Epidermal melanocyte (primary cell): ENCODE measurements at regions not wholly inside any gene's neighbourhood (a gene's known extent, or its start where the extent isn't known, plus 50 kb on each side); places are given as distances from the start of the nearest gene placed in this dataset.

Source experiments
- DNase-seq: peaks from one replicate; pipeline ENCODE4 v3.0.0; 2011; ENCODE audit warnings: low spot score; ENCODE audit not compliant: insufficient read length

DNA sequence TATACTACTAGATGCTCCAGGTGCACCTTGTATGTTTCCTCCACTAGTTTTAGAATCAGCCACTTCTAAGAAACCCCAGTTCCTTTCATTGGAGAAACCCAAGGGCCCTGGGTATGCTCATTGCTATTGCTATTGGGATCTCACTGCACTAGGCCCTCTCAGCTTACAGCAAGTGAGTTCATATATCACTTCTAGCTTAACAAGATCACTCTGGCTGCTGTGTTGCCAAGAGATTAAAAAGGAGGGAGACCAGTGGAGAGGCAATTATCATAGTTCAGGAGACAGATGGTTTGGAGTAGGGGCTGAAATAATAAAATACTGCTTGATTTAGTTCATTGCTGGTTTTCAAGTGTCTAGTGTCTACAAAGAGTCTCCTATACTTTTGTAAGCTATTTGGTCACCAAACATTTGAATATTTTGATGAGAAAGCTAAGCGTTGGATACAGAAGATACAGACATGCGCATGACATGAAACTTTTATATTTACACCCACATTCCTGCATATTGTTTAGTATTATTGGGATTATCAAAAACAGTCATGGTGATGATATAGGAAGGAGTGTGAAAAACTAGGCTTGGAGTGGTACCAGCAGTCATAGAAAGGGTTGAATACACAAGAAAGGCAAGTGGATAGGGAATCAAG, 671.9 kb downstream of the ADGRL2 start:
- no peak for DNase-seq

DNA sequence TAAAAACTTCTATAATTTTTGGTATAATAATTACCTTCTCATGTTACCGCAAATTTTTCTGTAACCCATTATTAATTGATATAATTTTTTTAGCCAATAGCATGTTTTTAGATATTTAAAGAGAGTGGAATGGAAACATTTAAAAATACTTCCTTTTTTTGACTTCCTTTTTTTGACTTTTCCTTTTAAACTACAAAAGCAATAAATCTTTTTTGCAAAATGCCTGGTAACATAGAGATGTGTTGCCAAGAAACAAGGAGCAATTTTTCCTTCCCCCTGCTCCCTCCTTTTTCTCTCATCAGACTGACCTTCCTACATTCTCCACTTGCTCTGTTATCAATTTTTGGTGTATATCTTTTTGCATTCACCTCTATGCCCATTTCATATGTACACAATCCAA, 666.2 kb downstream of the ADGRL2 start:
- DNase-seq: no peak

DNA sequence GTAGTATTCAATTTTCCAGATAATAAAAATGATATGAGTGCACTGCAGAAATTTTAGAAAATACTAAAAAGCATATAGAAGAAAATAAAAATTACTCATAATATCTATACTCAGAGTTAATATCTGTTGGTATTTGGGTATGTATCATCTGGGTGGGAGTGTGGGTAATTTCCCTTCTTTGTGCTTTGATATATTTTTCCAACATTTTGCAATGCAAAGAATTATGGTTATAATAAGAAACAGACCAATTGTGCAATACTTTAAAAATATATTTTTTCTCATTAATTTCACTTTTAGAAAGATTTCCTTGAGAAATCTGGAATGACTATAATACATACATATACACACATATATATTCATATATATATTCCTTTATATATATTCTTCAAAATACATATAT, 665.7 kb downstream of the ADGRL2 start:
- DNase-seq: no peak

DNA sequence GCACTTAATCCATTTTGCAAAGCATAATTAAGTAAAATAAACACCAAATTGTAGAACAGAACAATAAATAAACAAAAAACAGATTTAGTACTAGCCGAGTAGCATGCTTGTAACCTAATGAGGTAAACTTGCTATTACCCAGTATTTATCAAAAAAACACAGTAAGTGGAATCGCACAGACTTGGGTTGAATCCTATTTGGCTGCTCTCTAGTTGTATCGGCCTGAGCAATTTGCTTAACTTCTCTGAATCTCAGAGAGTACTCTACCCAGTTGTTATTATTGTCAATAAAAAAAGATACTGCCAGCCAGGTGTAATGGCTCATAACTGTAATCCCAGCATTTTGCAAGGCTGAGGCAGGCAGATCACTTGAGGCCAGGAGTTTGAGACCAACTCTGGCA, 664.3 kb downstream of the ADGRL2 start:
- no peak for DNase-seq

DNA sequence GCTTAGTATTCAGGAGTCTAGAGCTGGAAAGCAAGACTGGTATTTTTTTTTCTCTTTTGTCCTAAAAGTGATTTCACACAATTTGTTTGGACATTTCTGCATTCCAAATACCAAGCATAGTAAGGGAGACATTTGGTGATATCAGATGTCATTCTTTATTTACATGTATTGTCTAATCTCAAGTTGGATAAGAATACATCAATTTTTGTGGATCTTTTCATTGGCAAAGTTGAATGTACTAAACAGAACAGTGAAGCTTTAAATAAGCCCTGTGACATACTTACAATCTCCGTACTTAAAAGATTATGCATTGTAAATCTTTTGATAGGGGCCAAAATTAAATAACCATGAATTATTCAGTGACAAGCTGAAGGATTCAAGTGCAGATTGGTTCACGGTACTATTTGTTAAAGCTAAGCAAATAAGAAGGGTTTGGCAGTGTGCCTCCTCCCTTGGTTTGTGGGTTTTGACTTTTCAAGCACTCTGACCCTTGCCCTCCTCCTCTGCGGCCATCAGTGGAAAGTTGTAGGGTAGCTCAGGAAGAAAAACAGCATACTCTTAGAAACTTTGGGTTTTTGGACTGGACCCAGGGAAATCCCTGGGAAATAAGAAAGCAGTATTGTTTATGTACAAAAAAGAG, 663.7 kb downstream of the ADGRL2 start:
- no peak for DNase-seq

DNA sequence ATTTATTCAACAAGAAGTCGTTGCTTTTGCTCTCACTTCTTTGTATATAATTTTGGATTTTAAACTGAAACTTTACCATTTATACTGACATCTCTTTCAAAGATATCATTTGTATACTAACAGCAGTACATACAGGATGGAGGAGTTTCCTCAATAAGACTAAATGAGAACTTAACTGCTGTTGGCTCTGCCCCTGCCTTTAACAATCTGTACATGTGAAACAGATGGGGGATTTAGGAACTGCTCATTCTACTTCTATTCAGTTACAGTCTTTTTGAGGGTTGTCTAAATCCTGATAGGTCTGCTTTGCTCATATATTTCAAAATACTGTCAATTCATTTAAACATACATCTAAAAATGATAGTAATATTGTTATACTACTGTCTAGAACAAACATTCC, 663.2 kb downstream of the ADGRL2 start:
- no peak for DNase-seq

DNA sequence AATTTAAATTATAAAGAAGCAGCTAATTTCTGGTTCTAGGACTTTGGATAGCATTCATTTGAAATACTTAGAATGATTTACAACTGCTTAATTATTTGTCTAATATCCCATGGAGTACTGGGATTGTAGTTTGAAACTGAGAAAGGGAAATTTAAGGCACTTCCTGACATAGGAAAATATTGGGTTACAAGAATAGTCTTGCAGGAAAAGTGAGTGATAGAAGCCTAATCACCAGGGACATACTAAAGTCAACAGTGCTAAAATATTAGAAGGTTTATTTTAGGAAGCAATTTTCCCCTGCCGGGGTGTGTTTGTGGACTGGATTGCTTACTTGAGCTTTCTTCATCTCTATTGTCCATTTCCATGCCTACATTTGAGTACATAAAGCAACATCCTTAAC, 661.6 kb downstream of the ADGRL2 start:
- DNase-seq: no peak

DNA sequence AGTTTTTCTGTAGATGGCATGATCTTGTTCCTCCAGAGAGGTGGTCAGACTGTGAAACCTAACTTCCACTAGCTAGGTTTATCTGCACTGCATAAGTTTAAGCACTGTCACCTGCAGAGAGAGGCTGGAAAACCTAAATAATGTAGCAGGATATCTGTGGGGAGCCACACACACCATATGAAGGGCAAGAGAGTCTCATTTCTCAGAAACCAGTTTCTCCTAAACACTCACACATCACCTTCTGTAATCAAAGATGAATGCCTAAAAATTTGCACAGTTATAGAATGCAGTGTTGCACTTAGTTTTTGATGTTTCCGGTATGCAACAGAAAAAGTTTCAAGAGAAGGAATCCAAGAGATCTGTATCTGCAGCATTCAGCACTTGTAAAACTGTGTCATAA, 654.6 kb downstream of the ADGRL2 start:
- DNase-seq: no peak

DNA sequence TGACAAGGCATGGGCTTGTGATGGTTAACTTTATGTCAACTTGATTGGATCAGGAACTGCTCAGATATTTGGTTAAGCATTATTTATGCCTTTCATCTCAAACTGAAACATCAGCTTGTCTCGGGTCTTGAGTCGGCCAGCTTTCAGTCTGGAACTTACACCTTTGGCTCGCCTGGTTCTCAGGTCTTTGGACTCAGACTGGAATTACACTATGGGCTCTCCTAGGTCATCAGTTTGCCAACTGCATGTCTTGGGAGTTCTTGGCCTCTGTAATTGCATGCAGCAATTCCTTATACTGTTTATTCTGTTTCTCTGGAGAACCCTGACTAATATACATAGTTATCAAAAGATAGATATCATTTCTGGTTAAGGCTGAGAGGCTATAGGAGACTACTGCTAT, 653.7 kb downstream of the ADGRL2 start:
- no peak for DNase-seq

DNA sequence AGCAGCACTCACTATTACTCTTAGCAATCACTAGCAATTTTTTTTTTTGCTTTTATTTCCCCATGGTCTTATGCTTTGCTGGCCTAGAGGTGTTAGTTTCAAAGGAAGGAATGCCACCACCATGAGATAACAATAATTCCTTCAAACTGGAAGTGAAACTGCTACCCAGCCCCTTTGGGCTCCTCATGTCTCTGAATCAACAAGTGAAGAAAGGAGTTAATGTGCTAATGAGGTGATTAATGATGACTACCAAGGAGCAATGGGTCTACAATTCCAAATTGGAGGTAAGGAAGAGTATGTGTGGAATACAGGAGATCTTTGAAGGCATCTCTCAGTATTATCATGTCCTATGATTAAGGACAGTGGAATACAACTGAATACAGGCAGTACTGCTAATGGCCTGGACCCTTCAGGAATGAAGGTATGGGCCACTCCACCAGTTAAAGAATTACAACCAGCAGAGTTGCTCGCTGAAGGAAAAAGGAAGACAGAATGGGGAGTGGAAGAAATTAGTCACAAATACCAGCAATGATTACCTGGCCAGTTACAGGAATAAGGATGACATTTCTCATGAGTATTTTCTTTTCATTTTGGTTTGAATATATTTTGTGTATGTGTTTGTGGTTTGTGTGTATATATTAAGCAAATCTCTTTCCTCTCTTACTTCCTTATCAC, 652.9 kb downstream of the ADGRL2 start:
- DNase-seq: no peak

DNA sequence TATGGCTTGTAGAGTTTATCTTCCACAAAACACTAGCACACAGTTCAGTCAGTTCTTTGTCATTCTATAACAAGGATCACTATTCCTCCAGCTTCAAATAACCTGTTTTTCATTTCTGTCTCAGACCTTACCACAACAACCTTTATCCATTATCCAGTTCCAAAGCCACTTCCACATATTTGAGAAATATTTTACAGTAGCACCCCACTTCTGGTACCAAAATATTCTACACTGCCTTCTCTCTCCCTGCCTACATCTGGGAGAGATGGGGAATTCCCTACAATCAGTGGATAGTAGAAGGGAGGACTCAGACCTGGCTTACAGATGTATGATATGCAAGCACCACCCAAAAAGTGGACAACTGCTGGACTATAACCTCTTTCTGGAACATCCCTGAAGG, 651.4 kb downstream of the ADGRL2 start:
- no peak for DNase-seq

DNA sequence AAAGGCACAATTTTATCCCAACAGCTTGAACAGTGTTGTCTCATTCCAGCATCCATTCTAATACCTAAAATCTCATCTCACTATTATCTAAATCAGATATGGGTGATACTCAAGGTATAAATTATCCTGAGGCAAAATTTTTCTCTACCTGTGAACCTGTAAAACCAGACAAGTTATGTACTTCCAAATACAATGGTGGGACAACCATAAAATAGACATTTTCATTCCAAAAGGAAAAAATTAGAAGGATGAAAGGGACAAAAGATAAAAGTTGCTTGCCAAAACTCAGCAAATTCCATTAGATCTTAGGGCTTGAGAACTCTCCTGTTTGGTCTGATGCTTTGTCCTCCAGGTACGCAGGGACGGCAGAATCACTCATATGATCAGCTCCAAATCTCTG, 650.5 kb downstream of the ADGRL2 start:
- no peak for DNase-seq

DNA sequence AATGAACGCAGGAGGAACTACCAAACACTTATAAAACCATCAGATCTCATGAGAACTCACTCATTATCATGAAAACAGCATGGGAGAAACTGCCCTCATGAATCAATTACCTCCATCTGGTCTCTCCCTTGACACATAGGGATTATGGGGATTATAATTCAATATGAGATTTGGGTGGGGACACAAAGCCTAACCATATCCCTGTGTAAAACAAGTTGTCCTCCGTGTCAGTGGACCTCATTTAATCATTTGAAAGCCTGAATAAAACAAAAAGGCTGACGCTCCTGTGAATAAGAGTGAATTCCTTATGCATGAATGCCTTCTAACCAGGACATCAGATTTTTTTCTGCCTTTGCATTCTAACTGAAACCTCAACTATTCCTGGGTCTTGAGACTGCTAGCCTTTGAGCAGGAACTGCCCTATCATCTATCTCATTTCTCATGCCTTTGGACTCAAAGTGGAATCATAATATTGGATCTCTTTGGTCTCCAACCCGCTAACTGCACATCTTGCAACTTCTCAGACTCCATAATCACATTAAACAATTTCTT, 648.8 kb downstream of the ADGRL2 start:
- DNase-seq: no peak

DNA sequence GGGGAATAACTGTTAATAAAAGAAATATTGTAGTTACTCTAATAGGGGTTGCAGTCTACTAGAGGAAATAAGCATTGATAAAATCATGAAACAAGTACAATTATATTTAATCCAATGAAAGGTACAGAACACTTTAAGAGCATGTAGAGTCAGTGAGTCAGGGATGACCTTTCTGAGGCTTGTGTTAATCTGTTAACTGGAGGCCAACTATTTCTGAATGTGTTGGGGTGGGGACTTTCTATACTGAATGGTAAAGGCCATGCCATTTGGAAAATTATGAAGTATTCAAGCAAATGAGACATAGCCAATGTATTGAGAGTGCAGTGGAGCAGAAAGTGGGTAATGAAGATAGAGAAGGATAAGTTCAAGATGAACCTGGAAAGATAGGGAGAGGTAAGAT, 646.2 kb downstream of the ADGRL2 start:
- DNase-seq: no peak

DNA sequence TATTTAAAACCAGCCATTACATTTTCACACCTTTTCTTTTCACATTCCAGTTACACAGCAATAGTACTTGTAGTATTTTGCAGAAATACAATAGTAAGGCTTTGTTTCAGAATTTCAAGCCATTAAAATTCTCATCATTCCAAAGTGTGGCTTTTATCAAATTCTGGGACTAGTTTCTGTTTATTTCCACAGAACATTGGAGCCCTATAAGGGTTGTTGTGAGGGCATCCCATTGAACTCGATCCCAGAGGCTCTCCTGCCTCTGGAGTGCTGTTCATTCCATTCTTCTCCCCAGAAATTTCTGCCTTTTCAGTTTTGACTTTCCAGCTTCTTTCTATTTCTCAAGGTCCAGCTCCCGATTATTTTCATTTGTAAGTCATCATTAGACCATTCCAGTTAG, 645.5 kb downstream of the ADGRL2 start:
- no peak for DNase-seq

DNA sequence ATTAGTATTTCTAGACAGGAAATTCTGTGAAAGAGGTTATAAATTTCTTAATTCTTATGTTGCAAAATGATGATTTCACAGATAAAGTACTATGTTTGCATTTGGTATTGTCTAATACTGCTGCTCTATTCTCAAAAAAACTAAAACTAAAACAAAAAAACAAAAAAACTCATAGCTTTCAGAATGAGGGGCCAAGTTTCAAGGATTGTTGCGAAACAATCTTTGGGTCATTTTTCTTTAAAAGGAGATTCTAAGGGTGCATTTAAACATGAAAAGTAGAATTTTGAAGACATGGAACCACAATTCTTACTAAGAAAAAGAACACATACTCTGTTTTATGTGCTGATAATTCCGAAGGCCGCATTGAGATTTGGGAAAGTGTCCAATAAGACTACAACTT, 645.1 kb downstream of the ADGRL2 start:
- DNase-seq: no peak

DNA sequence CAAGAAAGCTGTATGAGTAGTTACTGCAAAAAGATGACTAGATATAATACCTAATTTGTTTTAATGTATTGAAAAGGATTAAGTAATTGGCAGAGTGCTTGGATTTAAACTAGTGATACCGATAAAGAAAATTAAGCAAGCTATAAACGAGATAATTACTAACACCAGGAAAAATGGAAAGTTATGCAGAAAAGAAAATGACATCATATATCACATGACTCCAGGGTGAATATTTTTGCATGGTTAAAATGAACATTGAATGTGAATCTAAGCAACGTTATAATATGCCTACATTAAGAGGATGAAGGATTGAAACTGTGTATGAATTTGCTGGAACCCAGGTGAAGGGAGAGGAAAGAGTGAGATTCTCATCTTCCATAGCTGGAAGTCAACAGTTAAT, 644.4 kb downstream of the ADGRL2 start:
- DNase-seq: no peak

DNA sequence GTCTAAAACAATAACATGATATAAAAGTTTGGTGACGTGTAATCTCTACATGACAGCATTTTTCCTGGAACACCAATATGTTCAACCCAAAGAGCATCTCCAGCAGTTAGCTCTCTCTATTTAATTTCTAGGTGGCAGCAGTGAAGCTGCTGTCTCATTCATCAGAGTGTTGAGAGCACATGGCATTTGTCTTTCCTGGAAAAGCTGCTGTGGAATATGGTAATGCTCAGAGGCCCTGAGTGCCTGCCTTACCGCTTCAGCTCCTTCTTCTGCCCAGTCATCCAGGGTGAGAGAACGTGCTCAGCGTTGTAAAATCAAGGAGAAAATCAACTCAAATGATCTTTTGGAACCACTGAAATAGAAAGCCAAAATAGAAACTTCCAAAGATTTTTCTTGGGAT, 640.7 kb downstream of the ADGRL2 start:
- no peak for DNase-seq

DNA sequence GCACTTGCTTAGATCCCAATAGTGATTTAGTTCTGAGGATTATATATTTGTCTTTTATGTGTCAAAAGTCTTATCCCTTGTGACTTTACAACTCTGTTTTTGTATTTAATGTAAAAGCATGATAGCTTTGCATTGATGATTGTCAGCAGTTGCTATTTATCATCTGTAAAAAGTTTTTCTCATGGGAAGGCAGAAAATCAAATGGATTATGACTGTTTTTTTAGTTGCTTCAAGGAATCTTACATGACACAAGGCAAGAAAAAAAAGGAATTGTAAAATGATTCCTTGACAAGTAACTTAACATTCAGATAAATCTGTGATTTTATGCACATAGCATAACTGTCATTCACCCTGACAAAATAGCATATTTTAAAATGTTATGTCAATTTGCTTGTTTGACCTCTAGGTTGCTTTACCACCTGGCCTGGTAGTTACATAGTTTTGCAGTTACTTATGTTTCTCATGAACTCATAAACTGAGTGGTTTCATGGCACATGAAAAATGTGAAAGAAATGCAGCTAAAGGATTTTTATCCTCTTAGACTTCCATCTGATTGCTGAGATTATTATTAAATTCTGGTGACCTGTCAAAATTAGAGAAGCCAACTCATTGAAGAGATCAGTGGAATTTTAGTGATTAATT, 622.6 kb downstream of the ADGRL2 start:
- DNase-seq: no peak

DNA sequence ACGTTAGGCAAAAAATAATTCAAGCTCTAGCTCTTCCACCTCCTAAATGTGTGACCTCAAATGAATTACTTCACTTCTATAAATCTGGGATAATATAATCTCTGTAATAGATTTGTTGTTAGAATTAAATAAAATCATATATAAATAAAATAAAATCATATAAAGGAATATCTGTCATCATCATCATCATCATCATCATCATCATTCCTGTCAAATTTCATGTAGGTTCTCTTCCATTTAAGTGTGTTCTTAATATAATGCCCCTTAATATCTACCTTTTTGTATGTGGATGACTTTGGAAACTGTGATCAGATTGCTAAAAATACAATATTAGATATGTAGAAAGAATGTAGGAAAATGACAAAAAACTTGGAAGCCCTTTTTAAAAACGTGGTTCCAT, 621.0 kb downstream of the ADGRL2 start:
- DNase-seq: no peak

DNA sequence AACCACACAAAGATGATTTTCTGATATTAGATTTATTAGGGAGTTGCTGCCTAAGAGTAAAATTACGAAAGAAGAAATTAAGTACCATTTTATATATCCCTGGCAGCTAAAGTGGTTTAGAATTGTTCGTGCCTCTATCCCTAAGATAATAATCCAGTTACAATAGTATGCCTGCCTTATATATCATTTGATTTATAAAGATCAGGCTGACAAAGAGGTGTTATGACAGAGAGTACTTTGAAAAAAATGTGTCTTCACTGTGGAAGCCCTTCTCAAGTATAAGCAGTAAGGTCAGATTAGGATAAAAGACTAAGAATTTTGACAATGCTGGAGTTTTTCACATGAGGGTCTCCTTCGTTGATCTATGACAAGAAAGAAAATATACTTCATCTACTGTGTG, 619.9 kb downstream of the ADGRL2 start:
- DNase-seq: no peak

DNA sequence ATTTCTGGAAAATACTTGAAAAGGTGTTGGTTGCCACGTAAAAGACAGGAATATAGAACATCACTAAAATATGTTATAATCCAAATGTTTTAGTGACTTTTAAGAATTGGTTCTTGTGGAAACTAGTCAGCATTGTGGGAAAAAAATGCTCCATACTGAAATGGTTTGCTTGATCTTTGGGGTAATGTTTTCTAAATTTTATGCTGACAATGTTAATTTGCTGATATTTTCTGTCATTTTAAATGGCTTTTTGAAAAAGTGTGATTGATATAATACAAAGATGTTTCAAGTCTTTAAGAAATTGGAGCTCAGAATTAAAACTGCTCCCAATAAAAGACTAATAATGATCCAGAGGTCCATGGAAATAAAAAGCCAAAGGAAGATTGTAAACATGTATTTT, 610.9 kb downstream of the ADGRL2 start:
- DNase-seq: no peak
